A204.1 (cell line): ENCODE measurements at regions not wholly inside any gene's neighbourhood (a gene's known extent, or its start where the extent isn't known, plus 50 kb on each side); places are given as distances from the start of the nearest gene placed in this dataset.
"Not testable (repeated sequence)": the region's sequence is repeated elsewhere in the genome, so short reads cannot be mapped to it uniquely, and the experiment has no call there.

ENCODE experiments used
- FAIRE-seq: peaks from 2 replicates; lab custom pipeline; 2012; peaks lifted over from hg19 to GRCh38; lab: Jason Lieb, UNC

GRCh38 chr11:29243616-29244015 is 773.2 kb downstream of the KCNA4 start:
- FAIRE-seq: no peak

- no peak for FAIRE-seq
These were observed 784.8 kb downstream of the KCNA4 start for GRCh38 chr11:29231991-29232390.

GRCh38 chr11:29231586-29231985 is 785.2 kb downstream of the KCNA4 start:
- FAIRE-seq: no peak

GRCh38 chr11:29227811-29228210 is 789.0 kb downstream of the KCNA4 start:
- no peak for FAIRE-seq

- no peak for FAIRE-seq
These were observed 792.0 kb downstream of the KCNA4 start for GRCh38 chr11:29224739-29225384.

- not testable (repeated sequence) for FAIRE-seq
These were observed 797.3 kb downstream of the KCNA4 start for GRCh38 chr11:29219531-29219930.

- no peak for FAIRE-seq
These were observed 798.9 kb downstream of the KCNA4 start for GRCh38 chr11:29217901-29218300.

- no peak for FAIRE-seq
These were observed 802.0 kb downstream of the KCNA4 start for GRCh38 chr11:29214833-29215232.

- FAIRE-seq: no peak
These were observed 805.6 kb downstream of the KCNA4 start for GRCh38 chr11:29211202-29211601.

GRCh38 chr11:29210426-29210825 is 806.4 kb downstream of the KCNA4 start:
- FAIRE-seq: no peak

- no peak for FAIRE-seq
These were observed 808.7 kb downstream of the KCNA4 start for GRCh38 chr11:29208117-29208516.

GRCh38 chr11:29200791-29201562 is 815.9 kb downstream of the KCNA4 start:
- no peak for FAIRE-seq

GRCh38 chr11:29190313-29190712 is 826.5 kb downstream of the KCNA4 start:
- FAIRE-seq: no peak

GRCh38 chr11:29187215-29187614 is 829.6 kb downstream of the KCNA4 start:
- FAIRE-seq: no peak

GRCh38 chr11:29184939-29185890 is 831.6 kb downstream of the KCNA4 start:
- no peak for FAIRE-seq

- FAIRE-seq: no peak
These were observed 833.5 kb downstream of the KCNA4 start for GRCh38 chr11:29183301-29183700.

- no peak for FAIRE-seq
These were observed 843.2 kb downstream of the KCNA4 start for GRCh38 chr11:29173660-29174062.

- FAIRE-seq: no peak
These were observed 845.4 kb downstream of the KCNA4 start for GRCh38 chr11:29171360-29171950.

- FAIRE-seq: no peak
These were observed 850.5 kb downstream of the KCNA4 start for GRCh38 chr11:29166306-29166705.

- no peak for FAIRE-seq
These were observed 853.6 kb downstream of the KCNA4 start for GRCh38 chr11:29163231-29163630.

- no peak for FAIRE-seq
These were observed 854.3 kb downstream of the KCNA4 start for GRCh38 chr11:29162491-29162890.

- FAIRE-seq: no peak
These were observed 855.6 kb downstream of the KCNA4 start for GRCh38 chr11:29161191-29161590.
